ENCODE measurements at regions not wholly inside any gene's neighbourhood (a gene's known extent, or its start where the extent isn't known, plus 50 kb on each side); places are given as distances from the start of the nearest gene placed in this dataset.

DNA sequence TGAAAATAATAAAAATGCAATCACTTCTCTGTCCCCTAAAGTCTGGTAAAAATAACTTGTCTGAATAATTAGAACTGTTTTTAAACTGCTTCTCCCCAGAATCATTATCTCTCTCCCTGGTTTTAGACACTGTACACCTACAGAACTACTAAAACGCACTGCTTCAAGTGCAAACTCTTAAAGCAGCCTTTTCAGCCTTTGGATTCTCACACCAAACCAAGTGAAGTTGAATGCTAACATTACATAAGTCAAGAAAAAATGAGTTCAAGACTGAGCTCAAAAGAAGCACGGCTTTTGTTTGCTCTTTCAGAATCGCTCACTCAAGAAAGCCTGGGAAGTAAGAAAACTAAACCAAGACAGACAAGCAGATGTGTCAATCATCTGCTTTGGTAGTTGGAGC, 188.8 kb downstream of the LSM5 start:
- no peaks in the 10 kb centered on the region for H3K36me3 ChIP-seq (replicated peaks in 1 of 2)
- H3K9me3 ChIP-seq (replicated peaks in 1 of 3), result no peaks in the 10 kb centered on the region
- no peak for DNase-seq
- no peak overlapping the region for H3K4me3 ChIP-seq
- H3K27ac ChIP-seq, result no peak overlapping the region
- TF ChIP-seq, protein P1, sequence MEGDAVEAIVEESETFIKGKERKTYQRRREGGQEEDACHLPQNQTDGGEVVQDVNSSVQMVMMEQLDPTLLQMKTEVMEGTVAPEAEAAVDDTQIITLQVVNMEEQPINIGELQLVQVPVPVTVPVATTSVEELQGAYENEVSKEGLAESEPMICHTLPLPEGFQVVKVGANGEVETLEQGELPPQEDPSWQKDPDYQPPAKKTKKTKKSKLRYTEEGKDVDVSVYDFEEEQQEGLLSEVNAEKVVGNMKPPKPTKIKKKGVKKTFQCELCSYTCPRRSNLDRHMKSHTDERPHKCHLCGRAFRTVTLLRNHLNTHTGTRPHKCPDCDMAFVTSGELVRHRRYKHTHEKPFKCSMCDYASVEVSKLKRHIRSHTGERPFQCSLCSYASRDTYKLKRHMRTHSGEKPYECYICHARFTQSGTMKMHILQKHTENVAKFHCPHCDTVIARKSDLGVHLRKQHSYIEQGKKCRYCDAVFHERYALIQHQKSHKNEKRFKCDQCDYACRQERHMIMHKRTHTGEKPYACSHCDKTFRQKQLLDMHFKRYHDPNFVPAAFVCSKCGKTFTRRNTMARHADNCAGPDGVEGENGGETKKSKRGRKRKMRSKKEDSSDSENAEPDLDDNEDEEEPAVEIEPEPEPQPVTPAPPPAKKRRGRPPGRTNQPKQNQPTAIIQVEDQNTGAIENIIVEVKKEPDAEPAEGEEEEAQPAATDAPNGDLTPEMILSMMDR (IDR thresholded peaks at IDR 0.05), result no peak
- H3K27me3 ChIP-seq, result peaks cover 31% of the 10 kb centered on the region
- H3K4me1 ChIP-seq (replicated peaks in 1 of 2), result peaks cover 0 to 14% of the 10 kb centered on the region in 2 donors
- intact Hi-C loops (cut with DNase I), result no loop called here
- 65 to 76% (median 70%) methylated on average over 3 of the region's 3 CpGs for WGBS, 4 donors

DNA sequence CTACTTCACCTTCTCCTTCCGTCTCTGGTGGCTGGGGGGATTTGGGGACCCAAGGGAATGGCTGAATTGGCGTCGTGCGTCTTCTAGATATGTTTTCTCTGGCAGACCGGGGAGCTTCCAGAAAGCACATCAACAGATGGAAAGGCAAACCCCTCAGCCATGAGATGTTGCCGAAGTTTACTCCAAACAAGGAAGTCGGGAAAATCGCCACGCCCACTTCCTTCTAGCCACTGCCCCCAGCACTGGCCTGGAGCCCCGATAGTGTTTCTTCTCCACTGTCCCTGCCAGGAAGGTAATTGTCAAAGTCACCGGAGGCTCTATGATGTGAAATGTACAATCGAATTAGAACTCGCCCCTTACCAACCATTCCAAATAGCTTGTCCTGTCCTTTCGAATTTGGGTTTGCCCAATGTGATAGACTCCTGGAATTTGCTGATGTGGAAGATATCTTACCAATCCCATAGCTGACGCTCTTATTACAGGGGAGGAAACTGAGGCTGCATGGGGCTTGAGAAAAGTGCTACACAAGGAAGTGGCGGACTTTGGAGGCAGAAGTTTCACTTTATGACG, 191.0 kb downstream of the LSM5 start:
- Histone ChIP-seq H3K4me1 (replicated peaks in 1 of 2) (peaks cover 0 to 14% of the 10 kb centered on the region in 2 donors), H3K27ac (peak overlapping the region in 1 of 5 donors; percentile 56), H3K4me3 (peak overlapping the region in 1 of 4 donors; percentile 49), H3K36me3 (replicated peaks in 1 of 2) (no peaks in the 10 kb centered on the region), H3K9me3 (replicated peaks in 1 of 3) (no peaks in the 10 kb centered on the region), H3K27me3 (peaks cover 31% of the 10 kb centered on the region)
- intact Hi-C loops (cut with DNase I), result no loop called here
- TF ChIP-seq POLR2A (IDR thresholded peaks at IDR 0.05), result no peak
- TF ChIP-seq, protein P1 (IDR thresholded peaks at IDR 0.05), result no peak
- WGBS, 4 donors, result 21 to 29% (median 26%) methylated on average over 17 of the region's 17 CpGs
- peak in 4 of 7 donors; percentile 25 to 62 (median 34) for DNase-seq

DNA sequence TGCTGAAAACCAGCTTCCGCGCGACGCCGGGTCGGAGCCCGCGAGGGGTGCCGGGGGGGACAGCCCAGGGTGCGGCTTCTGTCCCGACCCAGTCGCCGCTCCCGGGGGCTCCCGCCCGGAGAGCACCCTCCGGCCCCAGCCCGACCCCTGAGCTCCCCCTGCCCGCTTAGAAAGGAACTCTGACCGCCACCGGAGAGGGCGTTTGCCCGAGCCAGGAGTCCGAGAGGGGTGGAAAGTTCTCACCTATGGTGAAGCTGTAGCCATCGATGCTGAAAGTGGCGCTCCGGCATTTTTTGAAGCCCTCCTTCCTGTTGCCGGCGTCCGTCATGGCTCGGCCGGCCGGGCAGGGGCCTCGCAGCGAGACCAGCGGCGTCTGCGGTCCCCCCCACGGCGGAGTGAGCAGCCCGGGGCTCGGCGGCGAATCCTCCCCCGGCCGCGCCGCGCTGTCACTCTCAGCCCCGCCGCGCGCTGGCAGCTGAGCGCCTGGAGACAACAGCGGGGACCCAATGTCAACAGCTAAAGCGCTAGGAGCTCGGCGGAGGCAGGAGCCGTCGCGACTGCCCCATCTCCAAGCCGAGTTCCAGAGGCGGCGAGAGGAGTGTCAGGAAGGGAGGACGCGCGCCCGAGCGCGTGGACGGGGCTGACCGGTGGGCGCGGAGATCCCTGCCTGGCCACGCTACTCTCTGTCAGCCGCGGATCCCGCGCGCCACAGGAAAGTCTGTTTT, 191.6 kb downstream of the LSM5 start:
- Histone ChIP-seq H3K27me3 (peaks cover 31% of the 10 kb centered on the region), H3K4me1 (replicated peaks in 1 of 2) (peaks cover 0 to 14% of the 10 kb centered on the region in 2 donors), H3K36me3 (replicated peaks in 1 of 2) (no peaks in the 10 kb centered on the region), H3K27ac (peak overlapping the region in 2 of 5 donors; percentile 52 to 56), H3K4me3 (peak overlapping the region in 1 of 4 donors; percentile 49), H3K9me3 (replicated peaks in 1 of 3) (no peaks in the 10 kb centered on the region)
- 0 to 9% (median 1%) methylated on average over 12 to 80 of the region's 80 CpGs for WGBS, 4 donors
- intact Hi-C loops (cut with DNase I), result no loop called here
- TF ChIP-seq, protein P1 (IDR thresholded peaks at IDR 0.05), result no peak
- TF ChIP-seq POLR2A (IDR thresholded peaks at IDR 0.05), result no peak
- no peak for DNase-seq

DNA sequence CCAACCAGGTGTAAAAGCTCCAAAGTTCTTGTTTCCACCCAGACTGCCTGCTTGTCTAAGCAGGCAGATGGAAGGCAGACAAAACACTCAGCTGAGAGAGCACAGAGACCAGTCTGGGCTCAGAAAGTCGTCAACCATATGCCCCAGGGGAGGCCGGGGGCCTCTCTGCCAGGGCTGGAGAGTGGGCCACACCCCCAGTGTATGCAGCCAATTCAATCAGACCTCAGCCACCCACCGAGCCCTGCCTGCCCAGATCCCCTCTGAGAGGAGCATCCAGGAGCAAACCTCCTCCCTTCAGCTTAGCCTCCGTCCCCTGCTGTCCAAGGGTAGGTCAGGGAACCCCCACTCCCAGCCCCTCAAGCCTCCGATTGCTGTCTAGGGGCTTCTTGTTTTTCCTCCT, 196.3 kb downstream of the LSM5 start:
- H3K27me3 ChIP-seq, result peaks cover 7% of the 10 kb centered on the region
- no peaks in the 10 kb centered on the region for H3K36me3 ChIP-seq (replicated peaks in 1 of 2)
- no peak for DNase-seq
- no peak for TF ChIP-seq POLR2A (IDR thresholded peaks at IDR 0.05)
- TF ChIP-seq, protein P1 (IDR thresholded peaks at IDR 0.05), result no peak
- intact Hi-C loops (cut with DNase I), result no loop called here
- no peak overlapping the region for H3K4me3 ChIP-seq
- H3K27ac ChIP-seq, result no peak overlapping the region
- WGBS, 4 donors, result 34 to 68% (median 58%) methylated on average over 2 to 5 of the region's 5 CpGs
- H3K9me3 ChIP-seq (replicated peaks in 1 of 3), result no peaks in the 10 kb centered on the region
- H3K4me1 ChIP-seq (replicated peaks in 1 of 2), result peaks cover 0 to 6% of the 10 kb centered on the region in 2 donors
